ENCODE measurements at regions not wholly inside any gene's neighbourhood (a gene's known extent, or its start where the extent isn't known, plus 50 kb on each side); places are given as distances from the start of the nearest gene placed in this dataset.

DNA sequence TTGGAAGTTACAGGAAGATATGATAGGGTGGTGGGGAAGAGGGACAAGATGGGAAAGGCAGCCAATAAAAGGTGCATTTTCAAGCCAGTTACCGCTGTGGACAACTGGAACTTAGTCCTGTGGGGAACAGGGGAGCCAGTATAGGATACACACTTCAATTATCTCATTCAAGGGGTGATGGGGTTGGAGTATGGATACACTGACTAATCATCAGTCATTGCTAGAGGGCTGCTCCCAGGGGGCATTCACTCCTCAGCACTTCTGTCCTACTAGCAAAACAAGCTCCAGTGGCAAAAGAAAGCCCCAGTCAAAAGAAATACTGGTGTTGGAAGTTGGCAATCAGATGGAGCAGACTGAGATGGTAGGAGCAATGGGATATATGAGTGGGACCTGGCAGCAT, 183.4 kb upstream of the GADL1 start:
- H3K4me3 ChIP-seq (ENCODE audit: low read length in 2 of 2) = no peak overlapping the region
- no peaks in the 10 kb centered on the region for H3K4me1 ChIP-seq (ENCODE audit: control insufficient read depth in 2 of 2, insufficient read depth in 2 of 2, low read length in 2 of 2)
- no peak overlapping the region for H3K27ac ChIP-seq (ENCODE audit: low read depth in 1 of 2, low read length in 1 of 2)
- no peak for DNase-seq (ENCODE audit: low read depth in 6 of 9, low spot score in 9 of 9)
- no peaks in the 10 kb centered on the region for H3K36me3 ChIP-seq (ENCODE audit: control insufficient read depth in 2 of 2, insufficient read depth in 2 of 2, low read length in 1 of 2)
- WGBS = 98% methylated on average over 1 of the region's 1 CpG
- H3K9me3 ChIP-seq (ENCODE audit: control insufficient read depth in 2 of 2, insufficient read depth in 1 of 2, low read length in 1 of 2) = no peaks in the 10 kb centered on the region
- no peaks in the 10 kb centered on the region for H3K27me3 ChIP-seq (ENCODE audit: control insufficient read depth in 2 of 2, insufficient read depth in 1 of 2, low read length in 1 of 2)

DNA sequence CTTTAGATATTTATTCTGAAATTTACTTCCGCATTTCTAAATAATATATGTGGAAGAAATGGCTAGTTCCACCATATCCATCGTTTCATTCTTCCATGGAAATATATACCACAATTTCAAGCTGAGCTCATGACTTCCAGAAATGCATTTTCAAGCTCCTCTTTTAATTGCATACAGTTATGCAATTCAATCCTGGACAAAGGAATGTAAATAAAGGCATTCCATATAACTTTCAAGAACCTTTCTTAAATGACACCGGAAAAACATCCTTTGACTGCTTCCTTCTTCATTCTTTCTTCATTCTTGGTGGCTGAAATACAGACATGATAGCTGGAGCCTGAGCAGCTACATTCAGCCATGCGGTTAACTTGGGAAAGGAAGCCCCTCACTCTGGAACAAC, 185.2 kb upstream of the GADL1 start:
- no peak overlapping the region for H3K4me3 ChIP-seq (ENCODE audit: low read length in 2 of 2)
- no peak for DNase-seq (ENCODE audit: low read depth in 6 of 9, low spot score in 9 of 9)
- H3K4me1 ChIP-seq (ENCODE audit: control insufficient read depth in 2 of 2, insufficient read depth in 2 of 2, low read length in 2 of 2) = no peaks in the 10 kb centered on the region
- no peak overlapping the region for H3K27ac ChIP-seq (ENCODE audit: low read depth in 1 of 2, low read length in 1 of 2)
- H3K9me3 ChIP-seq (ENCODE audit: control insufficient read depth in 2 of 2, insufficient read depth in 1 of 2, low read length in 1 of 2) = no peaks in the 10 kb centered on the region
- H3K27me3 ChIP-seq (ENCODE audit: control insufficient read depth in 2 of 2, insufficient read depth in 1 of 2, low read length in 1 of 2) = no peaks in the 10 kb centered on the region
- 95% methylated on average over 4 of the region's 4 CpGs for WGBS
- H3K36me3 ChIP-seq (ENCODE audit: control insufficient read depth in 2 of 2, insufficient read depth in 2 of 2, low read length in 1 of 2) = no peaks in the 10 kb centered on the region

DNA sequence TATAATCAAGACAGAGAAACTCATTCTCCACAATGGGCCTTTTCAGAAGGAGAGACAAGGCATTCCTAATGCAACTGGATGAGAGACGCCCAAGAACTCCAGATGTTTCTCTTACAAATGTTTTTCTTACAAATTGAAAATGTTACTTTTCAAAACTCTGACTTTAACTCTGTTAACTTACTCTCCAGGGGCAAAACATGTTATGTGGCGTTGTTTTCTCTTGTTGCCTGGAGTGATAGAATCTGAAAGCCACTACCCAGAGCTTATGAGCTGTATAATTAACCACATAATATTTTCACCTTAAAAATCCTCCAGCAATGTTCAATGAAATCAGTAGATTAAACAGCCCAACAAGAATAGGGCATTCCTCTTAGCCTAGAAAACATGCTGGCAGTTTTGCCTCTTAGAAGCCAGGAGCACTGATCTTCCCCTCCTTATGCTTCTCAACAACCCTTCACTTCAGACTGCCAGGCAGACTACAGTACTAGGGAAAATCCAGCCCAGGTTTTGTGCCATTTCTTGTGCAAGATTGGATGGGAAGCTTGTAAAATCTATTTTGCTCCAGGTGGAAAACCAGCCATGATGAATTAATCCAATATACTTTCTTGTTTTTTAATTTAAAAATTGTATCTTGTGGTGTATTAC, 186.7 kb upstream of the GADL1 start:
- Histone ChIP-seq H3K9me3 (ENCODE audit: control insufficient read depth in 2 of 2, insufficient read depth in 1 of 2, low read length in 1 of 2) (no peaks in the 10 kb centered on the region), H3K4me1 (ENCODE audit: control insufficient read depth in 2 of 2, insufficient read depth in 2 of 2, low read length in 2 of 2) (no peaks in the 10 kb centered on the region), H3K36me3 (ENCODE audit: control insufficient read depth in 2 of 2, insufficient read depth in 2 of 2, low read length in 1 of 2) (no peaks in the 10 kb centered on the region), H3K27me3 (ENCODE audit: control insufficient read depth in 2 of 2, insufficient read depth in 1 of 2, low read length in 1 of 2) (no peaks in the 10 kb centered on the region), H3K4me3 (ENCODE audit: low read length in 2 of 2) (no peak overlapping the region), H3K27ac (ENCODE audit: low read depth in 1 of 2, low read length in 1 of 2) (no peak overlapping the region)
- DNase-seq (ENCODE audit: low read depth in 6 of 9, low spot score in 9 of 9) = no peak
- WGBS = 94% methylated on average over 2 of the region's 2 CpGs

DNA sequence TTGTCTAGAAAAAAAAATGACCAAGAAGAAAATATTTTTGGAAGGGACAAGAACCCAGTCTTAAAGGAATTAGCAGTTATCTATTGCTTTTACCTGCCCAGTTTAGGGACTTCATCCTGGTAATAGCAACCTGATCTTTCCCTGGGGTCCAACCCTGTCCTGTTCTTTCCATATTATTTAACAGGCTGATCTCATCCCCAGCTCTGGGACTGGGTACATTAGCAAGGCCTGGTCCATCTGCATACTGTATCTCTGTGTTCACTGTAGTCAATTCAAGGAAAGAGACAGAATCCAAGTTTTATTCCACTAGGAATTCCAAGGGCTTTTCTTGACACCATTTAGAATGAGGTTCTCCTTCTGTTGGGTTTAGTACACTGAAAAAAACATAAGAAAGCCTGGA, 191.7 kb upstream of the GADL1 start:
- Histone ChIP-seq H3K4me3 (ENCODE audit: low read length in 2 of 2) (no peak overlapping the region), H3K9me3 (ENCODE audit: control insufficient read depth in 2 of 2, insufficient read depth in 1 of 2, low read length in 1 of 2) (no peaks in the 10 kb centered on the region), H3K4me1 (ENCODE audit: control insufficient read depth in 2 of 2, insufficient read depth in 2 of 2, low read length in 2 of 2) (no peaks in the 10 kb centered on the region), H3K27me3 (ENCODE audit: control insufficient read depth in 2 of 2, insufficient read depth in 1 of 2, low read length in 1 of 2) (no peaks in the 10 kb centered on the region), H3K27ac (ENCODE audit: low read depth in 1 of 2, low read length in 1 of 2) (no peak overlapping the region), H3K36me3 (ENCODE audit: control insufficient read depth in 2 of 2, insufficient read depth in 2 of 2, low read length in 1 of 2) (no peaks in the 10 kb centered on the region)
- no peak for DNase-seq (ENCODE audit: low read depth in 6 of 9, low spot score in 9 of 9)

DNA sequence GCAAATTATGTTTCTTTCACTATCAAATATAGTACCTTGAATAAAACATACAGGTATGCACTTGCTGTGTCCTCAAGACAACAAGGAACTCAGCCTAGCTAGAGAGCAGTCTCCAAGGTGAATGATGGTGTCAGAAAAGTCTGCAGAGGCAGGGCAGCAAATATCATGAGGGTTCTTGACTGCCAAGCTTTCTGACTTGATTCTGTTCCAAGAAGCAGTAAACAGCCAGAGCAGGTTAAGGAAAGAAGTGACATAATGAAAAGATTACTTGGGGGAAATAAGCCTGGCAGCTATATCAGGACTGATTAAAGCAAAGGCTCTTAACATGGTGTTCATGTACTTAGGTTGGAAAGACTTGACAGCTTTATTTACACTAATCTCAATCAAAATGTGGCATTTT, 192.2 kb upstream of the GADL1 start:
- no peak for DNase-seq (ENCODE audit: low read depth in 6 of 9, low spot score in 9 of 9)
- H3K27ac ChIP-seq (ENCODE audit: low read depth in 1 of 2, low read length in 1 of 2) = no peak overlapping the region
- no peaks in the 10 kb centered on the region for H3K9me3 ChIP-seq (ENCODE audit: control insufficient read depth in 2 of 2, insufficient read depth in 1 of 2, low read length in 1 of 2)
- no peaks in the 10 kb centered on the region for H3K4me1 ChIP-seq (ENCODE audit: control insufficient read depth in 2 of 2, insufficient read depth in 2 of 2, low read length in 2 of 2)
- no peaks in the 10 kb centered on the region for H3K27me3 ChIP-seq (ENCODE audit: control insufficient read depth in 2 of 2, insufficient read depth in 1 of 2, low read length in 1 of 2)
- H3K4me3 ChIP-seq (ENCODE audit: low read length in 2 of 2) = no peak overlapping the region
- no peaks in the 10 kb centered on the region for H3K36me3 ChIP-seq (ENCODE audit: control insufficient read depth in 2 of 2, insufficient read depth in 2 of 2, low read length in 1 of 2)

DNA sequence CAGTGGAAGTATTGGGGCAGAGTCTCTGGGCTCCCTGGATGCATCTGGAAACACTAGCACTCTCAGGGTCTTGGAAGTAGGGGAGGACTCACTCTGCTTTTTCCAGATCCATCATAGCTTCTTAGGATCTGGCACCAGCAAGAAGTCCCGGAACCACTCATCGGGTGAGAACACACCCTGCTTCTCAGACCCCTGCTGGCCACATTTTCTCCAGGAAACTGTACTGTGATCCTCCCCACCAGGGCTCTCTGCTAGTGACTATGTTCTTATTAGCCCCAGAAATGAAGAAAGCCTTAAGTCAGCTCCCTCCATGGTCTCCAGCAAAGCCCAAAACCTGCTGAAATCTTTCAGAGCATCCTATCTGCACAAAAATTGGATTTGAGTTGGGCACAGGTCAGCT, 197.3 kb upstream of the GADL1 start:
- H3K4me3 ChIP-seq (ENCODE audit: low read length in 2 of 2) = no peak overlapping the region
- H3K27me3 ChIP-seq (ENCODE audit: control insufficient read depth in 2 of 2, insufficient read depth in 1 of 2, low read length in 1 of 2) = no peaks in the 10 kb centered on the region
- WGBS = 73% methylated on average over 2 of the region's 2 CpGs
- no peaks in the 10 kb centered on the region for H3K36me3 ChIP-seq (ENCODE audit: control insufficient read depth in 2 of 2, insufficient read depth in 2 of 2, low read length in 1 of 2)
- no peak overlapping the region for H3K27ac ChIP-seq (ENCODE audit: low read depth in 1 of 2, low read length in 1 of 2)
- no peak for DNase-seq (ENCODE audit: low read depth in 6 of 9, low spot score in 9 of 9)
- H3K4me1 ChIP-seq (ENCODE audit: control insufficient read depth in 2 of 2, insufficient read depth in 2 of 2, low read length in 2 of 2) = no peaks in the 10 kb centered on the region
- H3K9me3 ChIP-seq (ENCODE audit: control insufficient read depth in 2 of 2, insufficient read depth in 1 of 2, low read length in 1 of 2) = no peaks in the 10 kb centered on the region

DNA sequence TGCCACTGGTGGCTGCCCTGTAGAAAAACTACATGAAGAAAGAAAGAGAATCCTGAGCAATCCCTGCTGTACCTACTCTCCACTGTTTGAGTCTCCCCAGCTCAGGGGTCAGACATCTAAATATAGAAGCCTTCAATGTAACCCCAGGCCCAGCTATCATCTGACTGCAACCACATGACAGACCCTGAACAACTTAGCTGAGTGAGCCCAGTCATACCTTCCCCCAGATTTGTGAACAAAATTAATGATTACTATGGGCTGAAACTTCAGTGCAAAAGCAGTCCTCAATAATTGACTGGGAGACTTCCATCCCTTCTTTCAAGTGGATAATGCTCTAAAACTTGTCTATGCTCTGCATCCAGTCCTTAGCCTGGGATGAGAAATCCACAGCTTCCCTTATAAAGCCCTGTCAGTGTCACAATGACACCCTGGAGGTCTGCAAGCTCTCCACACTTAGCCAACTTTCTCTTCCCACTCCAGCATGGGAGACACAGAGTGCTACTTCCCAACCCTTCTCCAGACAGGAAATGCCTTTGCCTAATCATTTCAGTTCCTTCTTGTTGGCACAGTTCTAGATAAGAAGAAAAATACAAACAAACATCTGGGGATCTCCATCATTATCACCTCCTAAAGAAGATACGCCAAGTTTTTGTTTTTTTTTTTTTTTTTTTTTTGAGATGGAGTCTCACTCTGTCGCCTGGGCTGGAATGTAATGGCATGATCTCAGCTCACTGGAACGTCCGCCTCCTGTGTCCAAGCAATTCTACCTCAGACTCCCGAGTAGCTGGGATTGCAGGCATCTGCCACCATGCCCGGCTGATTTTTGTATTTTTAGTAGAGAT, 198.5 kb upstream of the GADL1 start:
- no peaks in the 10 kb centered on the region for H3K9me3 ChIP-seq (ENCODE audit: control insufficient read depth in 2 of 2, insufficient read depth in 1 of 2, low read length in 1 of 2)
- no peaks in the 10 kb centered on the region for H3K36me3 ChIP-seq (ENCODE audit: control insufficient read depth in 2 of 2, insufficient read depth in 2 of 2, low read length in 1 of 2)
- DNase-seq (ENCODE audit: low read depth in 6 of 9, low spot score in 9 of 9) = no peak
- H3K27ac ChIP-seq (ENCODE audit: low read depth in 1 of 2, low read length in 1 of 2) = no peak overlapping the region
- no peaks in the 10 kb centered on the region for H3K27me3 ChIP-seq (ENCODE audit: control insufficient read depth in 2 of 2, insufficient read depth in 1 of 2, low read length in 1 of 2)
- H3K4me1 ChIP-seq (ENCODE audit: control insufficient read depth in 2 of 2, insufficient read depth in 2 of 2, low read length in 2 of 2) = no peaks in the 10 kb centered on the region
- H3K4me3 ChIP-seq (ENCODE audit: low read length in 2 of 2) = no peak overlapping the region
- 78% methylated on average over 6 of the region's 6 CpGs for WGBS

DNA sequence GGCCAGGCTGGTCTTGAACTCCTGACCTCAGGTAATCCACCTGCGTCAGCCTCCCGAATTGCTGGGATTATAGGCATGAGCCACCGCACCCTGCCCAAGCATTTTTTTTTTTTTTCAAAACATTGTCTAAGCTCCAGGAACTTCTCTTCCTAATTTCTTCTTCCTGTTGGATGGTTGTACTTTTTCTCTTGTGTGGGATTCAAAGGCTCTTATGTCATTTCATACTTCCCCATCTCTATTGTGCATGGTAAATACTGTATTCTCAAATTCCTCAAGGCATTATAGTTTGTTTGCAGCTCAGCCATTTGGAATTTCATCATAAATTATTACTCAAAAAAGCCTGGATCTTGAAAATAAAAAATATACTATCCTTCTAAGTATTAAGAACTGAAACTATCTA, 199.1 kb upstream of the GADL1 start:
- Histone ChIP-seq H3K4me1 (ENCODE audit: control insufficient read depth in 2 of 2, insufficient read depth in 2 of 2, low read length in 2 of 2) (no peaks in the 10 kb centered on the region), H3K4me3 (ENCODE audit: low read length in 2 of 2) (no peak overlapping the region), H3K27ac (ENCODE audit: low read depth in 1 of 2, low read length in 1 of 2) (no peak overlapping the region), H3K9me3 (ENCODE audit: control insufficient read depth in 2 of 2, insufficient read depth in 1 of 2, low read length in 1 of 2) (no peaks in the 10 kb centered on the region), H3K27me3 (ENCODE audit: control insufficient read depth in 2 of 2, insufficient read depth in 1 of 2, low read length in 1 of 2) (no peaks in the 10 kb centered on the region), H3K36me3 (ENCODE audit: control insufficient read depth in 2 of 2, insufficient read depth in 2 of 2, low read length in 1 of 2) (no peaks in the 10 kb centered on the region)
- 97% methylated on average over 3 of the region's 3 CpGs for WGBS
- no peak for DNase-seq (ENCODE audit: low read depth in 6 of 9, low spot score in 9 of 9)

DNA sequence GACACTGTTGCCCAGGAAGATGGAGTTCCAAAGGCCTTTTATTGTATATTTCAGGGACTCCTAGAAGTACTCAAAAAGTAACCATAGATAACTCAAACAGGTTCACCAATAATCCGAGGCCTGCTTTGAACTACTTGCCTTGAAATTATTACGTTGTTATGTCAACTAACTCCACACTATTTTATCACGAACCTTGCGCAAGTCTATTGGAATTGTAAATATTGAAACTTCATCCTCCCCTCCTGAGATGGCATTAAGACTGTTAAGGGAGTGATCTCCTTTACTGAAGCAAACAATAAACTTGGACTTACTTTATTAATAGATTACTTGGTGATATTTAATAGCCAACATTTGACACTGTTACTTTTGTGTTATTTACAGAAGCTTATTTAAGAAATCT, 199.6 kb upstream of the GADL1 start:
- 98% methylated on average over 4 of the region's 4 CpGs for WGBS

More for the DNA sequence above, 199.6 kb upstream of the GADL1 start:
- DNase-seq (ENCODE audit: low read depth in 6 of 9, low spot score in 9 of 9) = no peak
- Histone ChIP-seq H3K4me1 (ENCODE audit: control insufficient read depth in 2 of 2, insufficient read depth in 2 of 2, low read length in 2 of 2) (no peaks in the 10 kb centered on the region), H3K27me3 (ENCODE audit: control insufficient read depth in 2 of 2, insufficient read depth in 1 of 2, low read length in 1 of 2) (no peaks in the 10 kb centered on the region), H3K9me3 (ENCODE audit: control insufficient read depth in 2 of 2, insufficient read depth in 1 of 2, low read length in 1 of 2) (no peaks in the 10 kb centered on the region), H3K27ac (ENCODE audit: low read depth in 1 of 2, low read length in 1 of 2) (no peak overlapping the region), H3K4me3 (ENCODE audit: low read length in 2 of 2) (no peak overlapping the region), H3K36me3 (ENCODE audit: control insufficient read depth in 2 of 2, insufficient read depth in 2 of 2, low read length in 1 of 2) (no peaks in the 10 kb centered on the region)
